Esophagus (tissue), 2 donors: ENCODE measurements at regions not wholly inside any gene's neighbourhood (a gene's known extent, or its start where the extent isn't known, plus 50 kb on each side); places are given as distances from the start of the nearest gene placed in this dataset.
"Not testable (repeated sequence)": the region's sequence is repeated elsewhere in the genome, so short reads cannot be mapped to it uniquely, and the experiment has no call there.

ENCODE experiments used
- H3K27ac ChIP-seq, 2 donors: one replicate each; pipeline ENCODE4 v1.5.1; 2013; ENCODE audit warnings: low read depth in 2 of 2, mild to moderate bottlenecking in 2 of 2, inconsistent platforms in 1 of 2, low read length in 1 of 2, moderate library complexity in 1 of 2
- H3K27me3 ChIP-seq, 2 donors: one replicate each; pipeline ENCODE4 v1.6.1; 2013; ENCODE audit warnings: low read length in 2 of 2, control low read depth in 1 of 2, mild to moderate bottlenecking in 1 of 2; ENCODE audit not compliant: insufficient read depth in 2 of 2, control insufficient read depth in 1 of 2
- H3K36me3 ChIP-seq, 2 donors: one replicate each; pipeline ENCODE4 v1.6.1; 2013; ENCODE audit warnings: low read length in 1 of 2; ENCODE audit not compliant: control insufficient read depth in 2 of 2, insufficient read depth in 2 of 2
- H3K4me1 ChIP-seq, 2 donors: one replicate each; pipeline ENCODE4 v1.6.1; 2013; ENCODE audit warnings: low read length in 1 of 2; ENCODE audit not compliant: control insufficient read depth in 2 of 2, insufficient read depth in 2 of 2
- H3K4me3 ChIP-seq, 2 donors: one replicate each; pipeline ENCODE4 v1.5.1; 2013; ENCODE audit warnings: low read length in 2 of 2, mild to moderate bottlenecking in 2 of 2, low read depth in 1 of 2, moderate library complexity in 1 of 2
- H3K9me3 ChIP-seq, 2 donors: one replicate each; pipeline ENCODE4 v1.6.1; 2013; ENCODE audit warnings: mild to moderate bottlenecking in 2 of 2, low read depth in 1 of 2, low read length in 1 of 2, moderate library complexity in 1 of 2; ENCODE audit not compliant: control insufficient read depth in 2 of 2, insufficient read depth in 1 of 2
- WGBS, 2 donors: extraction: QIAGEN DNeasy Blood & Tissue Kit; methylation state at CpG; one replicate each; pipeline ENCODE4 v1.1.7; 2013; 5-methylcytosine and 5-hydroxymethylcytosine counted together
- donor health status: healthy with polysubstance abuse.
- donor health status: Bipolar disorder and iron deficiency.

GRCh38 chr13:81568824-81569223, 1227.9 kb upstream of the SPRY2 start:
- Histone ChIP-seq H3K4me1 (no peaks in the 10 kb centered on the region), H3K9me3 (no peaks in the 10 kb centered on the region), H3K27me3 (no peaks in the 10 kb centered on the region), H3K27ac (no peak overlapping the region), H3K36me3 (no peaks in the 10 kb centered on the region), H3K4me3 (no peak overlapping the region)
- WGBS, 2 donors, result 53 to 55% methylated on average over 3 of the region's 3 CpGs

GRCh38 chr13:81565849-81566248, 1224.9 kb upstream of the SPRY2 start:
- no peaks in the 10 kb centered on the region for H3K27me3 ChIP-seq
- H3K4me3 ChIP-seq, result no peak overlapping the region
- H3K36me3 ChIP-seq, result no peaks in the 10 kb centered on the region
- no peak overlapping the region for H3K27ac ChIP-seq
- no peaks in the 10 kb centered on the region for H3K4me1 ChIP-seq
- H3K9me3 ChIP-seq, result no peaks in the 10 kb centered on the region
- WGBS, 2 donors, result 79 to 84% methylated on average over 1 of the region's 1 CpG

- Histone ChIP-seq H3K9me3 (no peaks in the 10 kb centered on the region), H3K4me3 (no peak overlapping the region), H3K36me3 (no peaks in the 10 kb centered on the region), H3K4me1 (no peaks in the 10 kb centered on the region), H3K27ac (no peak overlapping the region), H3K27me3 (no peaks in the 10 kb centered on the region)
Measured at GRCh38 chr13:81563091-81563490, 1222.2 kb upstream of the SPRY2 start.

- H3K4me3 ChIP-seq, result no peak overlapping the region
- no peaks in the 10 kb centered on the region for H3K27me3 ChIP-seq
- H3K27ac ChIP-seq, result no peak overlapping the region
- WGBS, 2 donors, result 50 to 67% methylated on average over 2 of the region's 2 CpGs
- H3K36me3 ChIP-seq, result no peaks in the 10 kb centered on the region
- H3K9me3 ChIP-seq, result no peaks in the 10 kb centered on the region
- no peaks in the 10 kb centered on the region for H3K4me1 ChIP-seq
Measured at GRCh38 chr13:81562598-81562997, 1221.7 kb upstream of the SPRY2 start.

- no peaks in the 10 kb centered on the region for H3K36me3 ChIP-seq
- H3K4me3 ChIP-seq, result no peak overlapping the region
- 42 to 65% methylated on average over 2 of the region's 2 CpGs for WGBS, 2 donors
- no peaks in the 10 kb centered on the region for H3K4me1 ChIP-seq
- no peak overlapping the region for H3K27ac ChIP-seq
- H3K9me3 ChIP-seq, result peaks cover 0 to 5% of the 10 kb centered on the region in 2 donors
- H3K27me3 ChIP-seq, result no peaks in the 10 kb centered on the region
Measured at GRCh38 chr13:81551036-81551435, 1210.1 kb upstream of the SPRY2 start.

GRCh38 chr13:81546294-81546693, 1205.4 kb upstream of the SPRY2 start:
- not testable (repeated sequence) for H3K4me1 ChIP-seq, H3K4me3 ChIP-seq, H3K9me3 ChIP-seq, H3K36me3 ChIP-seq, H3K27ac ChIP-seq, H3K27me3 ChIP-seq
- WGBS, 2 donors, result 81 to 89% methylated on average over 2 of the region's 2 CpGs

- Histone ChIP-seq H3K36me3 (no peaks in the 10 kb centered on the region), H3K4me3 (no peak overlapping the region), H3K9me3 (no peaks in the 10 kb centered on the region), H3K4me1 (no peaks in the 10 kb centered on the region), H3K27ac (no peak overlapping the region), H3K27me3 (no peaks in the 10 kb centered on the region)
- WGBS, 2 donors, result 50 to 70% methylated on average over 1 of the region's 1 CpG
Measured at GRCh38 chr13:81540777-81541176, 1199.9 kb upstream of the SPRY2 start.

- Histone ChIP-seq H3K4me3 (no peak overlapping the region), H3K27me3 (no peaks in the 10 kb centered on the region), H3K4me1 (no peaks in the 10 kb centered on the region), H3K27ac (no peak overlapping the region), H3K9me3 (no peaks in the 10 kb centered on the region), H3K36me3 (no peaks in the 10 kb centered on the region)
- WGBS, 2 donors, result 74 to 75% methylated on average over 7 of the region's 7 CpGs
Measured at GRCh38 chr13:81539643-81540150, 1198.8 kb upstream of the SPRY2 start.

- WGBS, 2 donors, result 91 to 92% methylated on average over 3 of the region's 3 CpGs
- H3K27ac ChIP-seq, result no peak overlapping the region
- H3K4me3 ChIP-seq, result no peak overlapping the region
- H3K27me3 ChIP-seq, result no peaks in the 10 kb centered on the region
- no peaks in the 10 kb centered on the region for H3K4me1 ChIP-seq
- H3K36me3 ChIP-seq, result no peaks in the 10 kb centered on the region
- H3K9me3 ChIP-seq, result no peaks in the 10 kb centered on the region
Measured at GRCh38 chr13:81498969-81499368, 1158.0 kb upstream of the SPRY2 start.

- no peak overlapping the region for H3K4me3 ChIP-seq
- H3K9me3 ChIP-seq, result no peaks in the 10 kb centered on the region
- H3K36me3 ChIP-seq, result no peaks in the 10 kb centered on the region
- H3K27me3 ChIP-seq, result no peaks in the 10 kb centered on the region
- no peak overlapping the region for H3K27ac ChIP-seq
- H3K4me1 ChIP-seq, result no peaks in the 10 kb centered on the region
- 85 to 87% methylated on average over 4 of the region's 4 CpGs for WGBS, 2 donors
Measured at GRCh38 chr13:81493144-81493543, 1152.2 kb upstream of the SPRY2 start.
